ENCODE measurements at regions not wholly inside any gene's neighbourhood (a gene's known extent, or its start where the extent isn't known, plus 50 kb on each side); places are given as distances from the start of the nearest gene placed in this dataset.
A peak's percentile ranks its signal among the peaks of the same experiment; 100 is the strongest.

GRCh38 chr18:55014095-55014494, 54.8 kb upstream of the CCDC68 start (continued):
- TF ChIP-seq ZNF462 (CRISPR knock-in tag; IDR thresholded peaks at IDR 0.05) (no peak), CREB1 (CRISPR knock-in tag; IDR thresholded peaks at IDR 0.05; ENCODE audit: low read depth) (no peak), ZNF331 (CRISPR knock-in tag; IDR thresholded peaks at IDR 0.05; ENCODE audit: low read depth) (no peak)

- Histone ChIP-seq H4K20me1 (replicated peaks; ENCODE audit: insufficient read depth) (no peaks in the 10 kb centered on the region), H3K79me2 (replicated peaks; ENCODE audit: insufficient read depth) (no peaks in the 10 kb centered on the region), H3K4me3 (no peak overlapping the region), H3K27ac (ENCODE audit: low read depth) (no peak overlapping the region), H3K9me2 (ENCODE audit: insufficient read depth) (no peaks in the 10 kb centered on the region), H2AFZ (no peak overlapping the region), H3K36me3 (ENCODE audit: insufficient read depth) (no peaks in the 10 kb centered on the region), H3F3A (replicated peaks; ENCODE audit: low read depth) (no peaks in the 10 kb centered on the region), H3K27me3 (ENCODE audit: insufficient read depth) (no peaks in the 10 kb centered on the region), H3K4me2 (0 out of 2 replicates have a peak overlapping the region, but pooled peaks have one; percentile 0), H3K4me1 (ENCODE audit: insufficient read depth) (peaks cover 4% of the 10 kb centered on the region; the same call in 1 of the 2 replicates)
- DNase-seq (ENCODE audit: low spot score) = peak; percentile 60
- Mint-ChIP-seq H3K9me3 (no peaks in the 10 kb centered on the region), H3K27ac (peak overlapping the region; percentile 78), H3K36me3 (ENCODE audit: low read depth) (no peaks in the 10 kb centered on the region), H3K4me1 (peaks cover 13% of the 10 kb centered on the region), H3K4me3 (no peak overlapping the region), H3K27me3 (ENCODE audit: insufficient read depth, low read depth, poor library complexity) (no peaks in the 10 kb centered on the region)
- ATAC-seq = peak; percentile 56
- TF ChIP-seq CREB1 (CRISPR knock-in tag; IDR thresholded peaks at IDR 0.05; ENCODE audit: low read depth) = no peak
- no peak for TF ChIP-seq ETS1 (IDR thresholded peaks at IDR 0.05)
- no peak for TF ChIP-seq CTCF (conservative IDR thresholded peaks at IDR 0.05; ENCODE audit: low read depth in 2 of 2)
- no peak for TF ChIP-seq ZNF462 (CRISPR knock-in tag; IDR thresholded peaks at IDR 0.05)
- TF ChIP-seq NANOG (IDR thresholded peaks at IDR 0.05; ENCODE audit: borderline replicate concordance) = no peak
- no peak for TF ChIP-seq ZNF114 (CRISPR knock-in tag; IDR thresholded peaks at IDR 0.05)
Observed at GRCh38 chr18:55013685-55014084, 54.4 kb upstream of the CCDC68 start.
